HG02623 (cell line): ENCODE measurements at regions not wholly inside any gene's neighbourhood (a gene's known extent, or its start where the extent isn't known, plus 50 kb on each side); places are given as distances from the start of the nearest gene placed in this dataset.
"Not testable (repeated sequence)": the region's sequence is repeated elsewhere in the genome, so short reads cannot be mapped to it uniquely, and the experiment has no call there.

ENCODE experiments used
- ATAC-seq: cut with Tn5 transposase; IDR thresholded peaks from one replicate; pipeline ENCODE4 v1.9.1; 2021; ENCODE audit warnings: moderate library complexity; ENCODE audit not compliant: unreplicated experiment

- no peak for ATAC-seq
Measured at GRCh38 chr15:100720406-100720967, 118.1 kb downstream of the ASB7 start.

- ATAC-seq = no peak
Measured at GRCh38 chr15:100721758-100722550, 119.6 kb downstream of the ASB7 start.

GRCh38 chr15:100722551-100723314 is 120.3 kb downstream of the ASB7 start:
- no peak for ATAC-seq

- no peak for ATAC-seq
Measured at GRCh38 chr15:100723315-100723801, 121.0 kb downstream of the ASB7 start.

GRCh38 chr15:100725121-100726069 is 123.0 kb downstream of the ASB7 start:
- ATAC-seq = no peak

- no peak for ATAC-seq
Measured at GRCh38 chr15:100726070-100726420, 123.7 kb downstream of the ASB7 start.

GRCh38 chr15:100726421-100727190 is 124.2 kb downstream of the ASB7 start:
- ATAC-seq = no peak

GRCh38 chr15:100727291-100727851 is 125.0 kb downstream of the ASB7 start:
- ATAC-seq = no peak

GRCh38 chr15:100728371-100729201 is 126.2 kb downstream of the ASB7 start:
- ATAC-seq = no peak

- ATAC-seq = no peak
Measured at GRCh38 chr15:100729461-100729860, 127.1 kb downstream of the ASB7 start.

- ATAC-seq = no peak
Measured at GRCh38 chr15:100730129-100730528, 127.7 kb downstream of the ASB7 start.

GRCh38 chr15:100730655-100731266 is 128.4 kb downstream of the ASB7 start:
- ATAC-seq = no peak

- no peak for ATAC-seq
Measured at GRCh38 chr15:100731267-100732152, 129.1 kb downstream of the ASB7 start.

- no peak for ATAC-seq
Measured at GRCh38 chr15:100732211-100733055, 130.0 kb downstream of the ASB7 start.

GRCh38 chr15:100733101-100733842 is 130.9 kb downstream of the ASB7 start:
- ATAC-seq = no peak

- ATAC-seq = not testable (repeated sequence)
Measured at GRCh38 chr15:100733843-100734185, 131.4 kb downstream of the ASB7 start.
